ENCODE measurements at regions not wholly inside any gene's neighbourhood (a gene's known extent, or its start where the extent isn't known, plus 50 kb on each side); places are given as distances from the start of the nearest gene placed in this dataset.
A peak's percentile ranks its signal among the peaks of the same experiment; 100 is the strongest.
"Not testable (repeated sequence)": the region's sequence is repeated elsewhere in the genome, so short reads cannot be mapped to it uniquely, and the experiment has no call there.

- Mint-ChIP-seq H3K27ac (ENCODE audit: unreplicated experiment) (no peak overlapping the region), H3K4me3 (ENCODE audit: unreplicated experiment) (no peak overlapping the region), H3K9me3 (ENCODE audit: unreplicated experiment) (no peaks in the 10 kb centered on the region), H3K4me1 (ENCODE audit: low read depth, unreplicated experiment) (peaks cover 8% of the 10 kb centered on the region), H3K36me3 (ENCODE audit: unreplicated experiment) (no peaks in the 10 kb centered on the region), H3K27me3 (ENCODE audit: unreplicated experiment) (no peaks in the 10 kb centered on the region)
- no peak for DNase-seq
- TF ChIP-seq CTCF (IDR thresholded peaks at IDR 0.05; ENCODE audit: partially characterized antibody, unreplicated experiment): no peak
Observed at GRCh38 chr5:71924980-71925379, 182.3 kb upstream of the MAP1B start.

DNA sequence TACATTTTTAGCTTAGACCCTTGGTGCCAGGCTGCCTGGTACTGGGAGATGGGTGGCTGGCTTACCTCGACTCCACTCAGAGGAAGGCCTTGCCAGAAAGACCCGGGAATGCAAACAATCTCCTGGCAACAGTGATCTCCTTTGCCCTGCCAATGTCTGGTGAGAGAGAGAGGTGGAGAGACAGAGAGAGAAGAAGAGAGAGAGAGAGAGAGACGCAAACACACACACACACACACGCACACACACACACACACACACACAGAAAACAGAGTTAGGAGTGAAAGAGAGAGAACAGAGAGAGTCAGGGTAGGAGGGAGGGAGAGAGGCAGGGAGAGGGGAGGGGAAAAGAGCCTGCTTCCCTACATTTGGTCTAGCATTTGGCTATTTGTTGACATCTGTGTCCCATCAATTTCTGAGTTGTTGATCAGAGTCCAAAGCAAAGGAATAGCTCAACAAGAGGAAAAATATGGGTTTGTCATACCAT lies 181.6 kb upstream of the MAP1B start:
- Mint-ChIP-seq H3K4me1 (ENCODE audit: low read depth, unreplicated experiment) (peaks cover 8% of the 10 kb centered on the region), H3K36me3 (ENCODE audit: unreplicated experiment) (no peaks in the 10 kb centered on the region), H3K27me3 (ENCODE audit: unreplicated experiment) (no peaks in the 10 kb centered on the region), H3K9me3 (ENCODE audit: unreplicated experiment) (no peaks in the 10 kb centered on the region), H3K27ac (ENCODE audit: unreplicated experiment) (no peak overlapping the region), H3K4me3 (ENCODE audit: unreplicated experiment) (no peak overlapping the region)
- no peak for TF ChIP-seq CTCF (IDR thresholded peaks at IDR 0.05; ENCODE audit: partially characterized antibody, unreplicated experiment)
- DNase-seq: no peak

- Mint-ChIP-seq H3K27me3 (ENCODE audit: unreplicated experiment) (no peaks in the 10 kb centered on the region), H3K36me3 (ENCODE audit: unreplicated experiment) (no peaks in the 10 kb centered on the region), H3K4me3 (ENCODE audit: unreplicated experiment) (no peak overlapping the region), H3K27ac (ENCODE audit: unreplicated experiment) (no peak overlapping the region), H3K9me3 (ENCODE audit: unreplicated experiment) (no peaks in the 10 kb centered on the region), H3K4me1 (ENCODE audit: low read depth, unreplicated experiment) (peaks cover 15% of the 10 kb centered on the region)
- no peak for TF ChIP-seq CTCF (IDR thresholded peaks at IDR 0.05; ENCODE audit: partially characterized antibody, unreplicated experiment)
- DNase-seq: no peak
Observed at GRCh38 chr5:71929003-71929402, 178.3 kb upstream of the MAP1B start.

GRCh38 chr5:71930554-71930953 lies 176.7 kb upstream of the MAP1B start:
- H3K9me3 Mint-ChIP-seq (ENCODE audit: unreplicated experiment); H3K4me3 Mint-ChIP-seq (ENCODE audit: unreplicated experiment): not testable (repeated sequence)

DNA sequence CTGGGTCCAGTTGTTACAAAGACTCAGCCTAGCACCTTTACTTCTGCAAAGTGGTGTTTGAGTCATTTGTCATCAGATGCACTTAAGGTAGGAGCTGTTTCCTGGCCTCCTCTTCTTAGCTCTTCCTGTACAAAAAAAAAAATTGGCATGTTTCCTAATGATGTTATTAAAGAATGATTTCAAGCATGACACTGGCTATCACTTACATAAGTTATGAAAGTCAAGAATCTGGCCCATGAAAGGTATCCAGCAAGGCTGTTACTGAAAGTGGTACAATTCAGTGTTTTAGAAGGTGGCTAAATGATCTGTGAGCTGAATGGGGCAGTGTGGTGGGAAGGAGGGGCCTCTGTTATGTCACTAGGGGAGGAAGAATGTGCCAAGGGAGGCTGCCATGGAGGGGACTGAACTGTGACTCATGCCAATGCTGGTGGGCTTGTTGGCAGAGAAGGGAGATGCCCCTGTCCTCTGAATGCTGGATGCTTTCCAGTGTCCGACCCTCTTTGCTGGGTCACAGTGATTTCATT lies 175.1 kb upstream of the MAP1B start:
- H3K9me3 Mint-ChIP-seq (ENCODE audit: unreplicated experiment): no peaks in the 10 kb centered on the region
- peaks cover 7% of the 10 kb centered on the region for H3K36me3 Mint-ChIP-seq (ENCODE audit: unreplicated experiment)
- peak overlapping the region; percentile 7 for H3K4me3 Mint-ChIP-seq (ENCODE audit: unreplicated experiment)
- no peak for TF ChIP-seq CTCF (IDR thresholded peaks at IDR 0.05; ENCODE audit: partially characterized antibody, unreplicated experiment)
- no peaks in the 10 kb centered on the region for H3K27me3 Mint-ChIP-seq (ENCODE audit: unreplicated experiment)
- DNase-seq: no peak
- no peak overlapping the region for H3K27ac Mint-ChIP-seq (ENCODE audit: unreplicated experiment)
- peaks cover 12% of the 10 kb centered on the region for H3K4me1 Mint-ChIP-seq (ENCODE audit: low read depth, unreplicated experiment)

More at GRCh38 chr5:71930554-71930953, 176.7 kb upstream of the MAP1B start:
- not testable (repeated sequence) for H3K27me3 Mint-ChIP-seq (ENCODE audit: unreplicated experiment); DNase-seq; H3K36me3 Mint-ChIP-seq (ENCODE audit: unreplicated experiment); H3K27ac Mint-ChIP-seq (ENCODE audit: unreplicated experiment)
- peaks cover 12% of the 10 kb centered on the region for H3K4me1 Mint-ChIP-seq (ENCODE audit: low read depth, unreplicated experiment)

Data from glutamatergic neuron (in vitro differentiated cells).